OCI-LY7 (cell line): ENCODE measurements at regions not wholly inside any gene's neighbourhood (a gene's known extent, or its start where the extent isn't known, plus 50 kb on each side); places are given as distances from the start of the nearest gene placed in this dataset.
"Not testable (repeated sequence)": the region's sequence is repeated elsewhere in the genome, so short reads cannot be mapped to it uniquely, and the experiment has no call there.

Source experiments
- EZH2phosphoT487 ChIP-seq: fragments of 200-600 bp; sonication (generic); IDR thresholded peaks from 2 replicates; pipeline ENCODE4 v1.6.1; 2018; ENCODE audit warnings: low read depth, borderline replicate concordance, mild to moderate bottlenecking, mixed run types, antibody characterized with exemption, low read length, moderate library complexity, mixed read lengths
- TF ChIP-seq, protein P1 (sequence below): fragments of 200-600 bp; sonication (generic); conservative IDR thresholded peaks from 2 replicates; pipeline ENCODE4 v1.5.1; 2014; ENCODE audit warnings: mild to moderate bottlenecking, antibody characterized with exemption, low read length, moderate library complexity, mixed read lengths

DNA sequence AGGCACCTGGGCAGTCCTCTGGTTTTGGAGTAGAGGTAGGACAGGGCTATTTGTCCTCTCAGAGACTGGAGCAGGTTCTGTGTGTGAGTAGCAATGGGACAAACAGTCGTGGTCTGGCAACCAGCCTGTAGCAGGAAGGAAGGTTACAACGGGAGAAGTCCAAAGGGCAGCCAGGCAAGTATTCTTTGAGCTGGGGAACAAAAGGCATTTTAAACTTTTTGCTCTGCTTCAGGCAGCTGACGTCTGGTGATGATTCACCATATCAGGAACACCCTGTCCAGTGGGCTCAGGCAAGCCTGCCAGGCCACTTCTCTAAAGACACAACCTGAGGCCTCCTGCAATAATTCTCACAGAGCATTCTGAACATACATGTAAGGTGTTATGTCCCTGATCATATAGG, 215.8 kb downstream of the FAM72C start:
- TF ChIP-seq, protein P1, sequence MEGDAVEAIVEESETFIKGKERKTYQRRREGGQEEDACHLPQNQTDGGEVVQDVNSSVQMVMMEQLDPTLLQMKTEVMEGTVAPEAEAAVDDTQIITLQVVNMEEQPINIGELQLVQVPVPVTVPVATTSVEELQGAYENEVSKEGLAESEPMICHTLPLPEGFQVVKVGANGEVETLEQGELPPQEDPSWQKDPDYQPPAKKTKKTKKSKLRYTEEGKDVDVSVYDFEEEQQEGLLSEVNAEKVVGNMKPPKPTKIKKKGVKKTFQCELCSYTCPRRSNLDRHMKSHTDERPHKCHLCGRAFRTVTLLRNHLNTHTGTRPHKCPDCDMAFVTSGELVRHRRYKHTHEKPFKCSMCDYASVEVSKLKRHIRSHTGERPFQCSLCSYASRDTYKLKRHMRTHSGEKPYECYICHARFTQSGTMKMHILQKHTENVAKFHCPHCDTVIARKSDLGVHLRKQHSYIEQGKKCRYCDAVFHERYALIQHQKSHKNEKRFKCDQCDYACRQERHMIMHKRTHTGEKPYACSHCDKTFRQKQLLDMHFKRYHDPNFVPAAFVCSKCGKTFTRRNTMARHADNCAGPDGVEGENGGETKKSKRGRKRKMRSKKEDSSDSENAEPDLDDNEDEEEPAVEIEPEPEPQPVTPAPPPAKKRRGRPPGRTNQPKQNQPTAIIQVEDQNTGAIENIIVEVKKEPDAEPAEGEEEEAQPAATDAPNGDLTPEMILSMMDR: not testable (repeated sequence)
- TF ChIP-seq EZH2phosphoT487: not testable (repeated sequence)
